Fibroblast of upper back skin (primary cell): ENCODE measurements at regions not wholly inside any gene's neighbourhood (a gene's known extent, or its start where the extent isn't known, plus 50 kb on each side); places are given as distances from the start of the nearest gene placed in this dataset.

Experiments used
- DNase-seq: peaks from one replicate; pipeline ENCODE4 v3.0.0-alpha.2; 2013

DNA sequence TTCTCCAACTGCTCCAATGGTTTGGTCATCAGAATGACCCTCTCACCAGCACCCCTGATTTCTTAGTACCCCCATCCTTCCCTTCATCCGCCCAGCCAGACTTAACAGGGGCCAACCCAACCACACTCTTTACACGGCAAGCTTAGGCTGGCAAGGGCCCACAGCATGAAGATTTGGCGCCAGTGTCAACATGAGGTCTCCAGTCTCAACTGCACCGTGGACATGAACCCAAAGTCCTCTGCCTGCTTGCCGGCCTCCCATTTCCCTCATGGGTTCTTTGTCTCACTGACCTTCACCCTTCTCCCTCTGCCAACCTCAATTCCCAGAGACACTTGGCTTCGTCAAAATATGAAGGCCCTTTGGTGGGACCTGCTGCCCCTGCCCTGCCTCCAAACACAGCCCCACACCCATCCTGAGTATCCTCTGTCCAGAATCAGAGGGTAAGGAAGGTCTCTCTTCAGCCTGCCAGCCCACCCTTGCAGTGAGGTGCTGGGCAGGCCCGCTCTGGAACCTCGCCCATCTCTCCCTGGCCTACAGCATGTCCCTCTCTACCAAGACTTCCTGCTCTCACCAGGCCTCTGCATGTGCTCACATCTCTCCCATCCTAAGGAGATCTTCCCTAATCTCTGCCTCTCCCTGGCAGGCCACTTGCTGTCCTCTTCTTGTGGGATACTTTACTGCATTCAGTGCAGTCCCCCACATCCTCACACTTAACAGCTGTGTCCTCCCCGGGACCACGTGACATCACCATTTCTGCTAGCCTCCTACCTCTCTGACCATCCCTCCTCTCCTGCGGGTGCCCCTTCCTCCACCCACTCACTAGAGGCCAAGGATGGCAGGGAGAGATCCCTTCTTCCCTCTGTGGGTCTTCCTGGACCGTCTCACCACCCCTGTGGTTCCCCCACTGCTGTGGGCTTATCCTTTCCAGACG, 91.7 kb upstream of the ZMIZ1 start:
- DNase-seq = no peak

DNA sequence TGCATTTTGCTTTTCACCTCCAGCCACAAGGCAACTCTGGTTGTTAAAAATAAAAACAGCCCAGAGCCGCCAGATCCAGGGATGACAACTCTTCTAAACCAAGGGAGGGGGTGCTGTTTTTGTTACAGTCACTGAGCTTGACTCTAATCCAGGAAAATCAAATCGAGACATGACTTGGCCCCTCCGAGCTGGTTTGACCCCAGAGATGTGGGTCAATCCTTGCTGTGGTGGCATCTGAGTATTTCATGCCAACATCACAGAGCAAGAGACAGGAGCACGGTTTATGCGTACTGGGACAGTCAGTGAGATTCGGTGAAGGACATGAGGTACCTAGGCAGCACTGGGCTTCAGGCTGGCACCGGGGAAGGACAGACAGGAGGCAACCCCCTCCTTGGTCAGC, 88.8 kb upstream of the ZMIZ1 start:
- no peak for DNase-seq

DNA sequence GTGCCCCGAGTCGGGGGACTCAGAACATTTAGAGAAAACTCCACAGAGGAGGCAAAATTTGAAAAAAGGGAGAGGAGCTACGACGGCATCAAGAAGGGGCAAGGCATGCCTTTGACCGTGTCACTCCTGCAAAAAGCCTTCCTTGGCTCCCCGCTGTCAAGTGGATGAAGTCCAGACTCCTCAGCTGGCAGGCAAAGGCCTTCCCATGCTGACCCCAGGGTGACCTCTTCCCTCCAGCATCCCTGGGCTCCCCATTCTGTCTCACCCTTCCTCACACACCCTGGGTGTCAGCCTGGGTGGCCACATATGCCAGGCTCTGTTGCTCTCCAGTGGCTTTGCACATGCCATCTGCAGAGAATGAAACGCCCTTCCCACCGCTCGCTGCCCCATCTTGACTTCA, 88.4 kb upstream of the ZMIZ1 start:
- DNase-seq = no peak

DNA sequence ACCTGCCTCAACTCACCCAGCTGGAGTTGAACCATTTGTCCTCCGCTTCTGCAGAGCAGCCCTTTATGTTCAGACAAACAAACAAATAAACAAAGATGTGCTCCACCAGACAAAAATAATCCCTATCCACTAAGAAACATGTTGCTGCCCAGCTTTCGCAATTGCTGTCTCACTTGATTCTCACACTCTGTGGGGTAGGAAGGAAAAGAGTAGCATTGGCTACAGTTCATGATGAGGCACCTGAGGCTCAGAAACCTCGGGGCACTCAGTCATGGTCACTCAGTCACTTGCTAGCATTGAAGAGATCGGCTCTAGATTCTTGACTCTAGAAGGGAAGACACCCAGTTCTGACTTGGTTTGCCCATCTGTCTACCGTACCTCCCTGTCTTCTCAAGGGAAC, 88.0 kb upstream of the ZMIZ1 start:
- DNase-seq = no peak

DNA sequence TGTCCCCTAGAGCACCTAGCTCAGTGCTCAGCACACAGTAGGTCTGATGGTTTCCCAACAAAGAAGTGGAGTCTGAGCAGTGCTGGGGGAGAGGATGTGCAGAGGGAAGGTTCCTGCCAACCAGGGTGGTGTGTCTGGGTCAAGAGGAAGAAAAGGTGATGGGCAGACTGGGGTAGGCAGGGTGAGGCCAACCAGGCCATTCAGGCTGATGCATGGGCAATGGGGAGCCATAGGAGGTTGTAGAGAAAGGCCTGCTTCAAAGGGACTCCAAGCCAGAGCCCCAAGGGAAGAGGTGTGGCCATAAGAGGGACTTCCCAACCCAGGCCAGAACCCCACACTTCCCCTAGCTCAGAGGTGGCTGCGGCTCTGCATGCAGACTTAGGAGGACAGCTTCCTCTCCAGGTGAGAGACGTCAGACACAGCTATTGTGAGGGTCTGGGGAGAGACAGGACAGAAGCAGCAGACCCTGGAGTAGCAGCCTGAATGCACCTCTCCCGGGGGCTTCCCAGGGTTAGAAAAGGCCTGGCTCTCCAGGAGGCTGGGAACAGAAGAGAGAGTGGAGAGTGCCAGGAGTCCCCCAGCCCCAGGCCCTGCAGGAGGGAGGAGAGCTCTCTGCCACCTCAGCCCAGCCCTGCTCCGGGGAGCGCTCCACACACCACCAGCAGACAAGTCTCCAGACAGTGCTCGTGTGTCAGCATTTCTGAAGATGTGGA, 87.4 kb upstream of the ZMIZ1 start:
- DNase-seq = no peak

DNA sequence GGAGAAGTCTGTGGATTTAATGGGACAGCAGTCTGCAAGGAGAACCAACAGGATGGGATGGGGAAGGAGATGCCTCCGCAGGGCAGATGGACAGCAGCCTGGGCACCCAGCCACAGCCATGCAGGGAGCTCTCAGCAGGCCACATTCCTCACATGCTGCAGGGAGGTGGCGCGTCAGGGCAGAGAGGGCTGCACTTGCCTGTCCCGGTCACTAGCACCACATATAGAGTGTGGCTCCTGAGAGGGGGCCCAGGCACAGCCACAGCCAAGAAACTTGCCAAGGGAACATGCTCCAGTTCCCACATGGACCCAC, 86.8 kb upstream of the ZMIZ1 start:
- no peak for DNase-seq

DNA sequence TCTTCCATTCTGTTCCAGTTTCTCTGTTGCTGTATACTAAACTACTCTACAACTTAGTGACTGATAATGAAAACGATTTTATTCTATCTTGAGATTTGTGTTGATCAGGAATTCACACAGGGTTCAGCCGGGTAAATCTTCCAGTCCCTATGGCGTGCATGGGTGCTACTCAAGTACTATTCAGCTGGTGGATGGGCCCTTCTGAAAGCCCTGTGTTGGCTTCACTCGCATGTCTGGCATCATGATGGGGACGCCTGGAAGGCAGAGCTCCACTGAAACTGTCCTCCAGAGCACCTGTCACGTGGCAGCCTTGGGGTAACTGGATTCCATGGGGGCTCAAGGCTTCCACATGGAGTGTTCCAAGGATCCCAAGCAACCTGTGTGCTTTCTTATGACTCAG, 86.0 kb upstream of the ZMIZ1 start:
- no peak for DNase-seq

DNA sequence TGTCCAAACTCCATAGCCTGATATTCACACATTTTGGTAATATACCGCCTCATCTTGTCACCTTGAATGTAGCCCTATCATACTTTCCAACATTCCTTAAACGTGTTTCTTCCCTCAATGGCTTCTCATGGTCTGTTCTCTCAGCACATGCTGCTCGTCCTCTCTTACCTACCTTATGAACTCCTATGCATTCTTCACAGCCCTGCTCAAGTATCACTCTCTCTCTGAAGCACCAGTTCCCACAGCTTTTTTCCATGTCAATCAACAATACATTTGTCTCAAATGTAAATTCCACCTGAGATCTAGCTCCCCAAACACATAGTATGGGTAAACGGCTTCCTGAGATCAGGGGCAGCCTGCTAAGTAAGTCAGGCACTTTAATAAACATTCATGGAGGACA, 85.2 kb upstream of the ZMIZ1 start:
- no peak for DNase-seq

DNA sequence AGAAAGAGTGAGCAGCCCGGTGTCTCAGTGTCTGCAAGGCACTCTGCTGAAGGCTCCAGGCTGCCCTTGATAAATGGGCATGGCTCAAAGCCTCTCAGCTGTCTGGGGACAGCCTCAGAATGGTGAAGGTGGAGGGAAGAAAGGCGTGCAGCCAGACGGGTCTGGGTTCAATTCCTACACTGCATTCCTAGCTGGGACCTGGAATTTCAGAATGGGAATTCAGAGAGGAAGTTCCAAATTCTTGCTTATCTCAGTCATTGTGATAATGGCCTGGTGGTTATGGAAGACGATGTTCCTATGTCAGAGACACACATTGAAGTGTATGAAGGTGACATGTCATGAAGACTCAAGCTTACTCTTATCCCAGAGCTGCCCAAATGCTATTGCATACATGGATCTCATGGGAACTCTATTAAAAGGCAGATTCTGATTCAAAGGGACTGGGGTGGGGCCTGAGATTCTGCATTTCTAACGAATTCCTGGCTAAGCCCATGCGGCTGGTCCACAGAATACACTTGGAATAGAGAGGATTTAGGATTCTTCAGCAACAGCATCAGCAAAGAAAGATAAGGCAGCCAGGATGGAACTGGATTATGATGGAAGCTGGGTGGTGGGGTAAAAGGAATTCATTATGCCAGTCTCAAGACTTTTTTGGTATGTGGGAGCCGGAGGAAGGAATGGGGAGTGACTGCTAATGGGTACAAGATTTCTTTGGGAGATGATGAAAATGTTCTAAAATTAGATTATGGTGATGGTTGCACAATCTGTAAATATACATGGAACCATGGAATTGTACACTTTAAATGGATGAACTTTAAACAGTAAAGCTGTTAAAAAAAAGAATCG, 82.6 kb upstream of the ZMIZ1 start:
- DNase-seq = peak; percentile 36

DNA sequence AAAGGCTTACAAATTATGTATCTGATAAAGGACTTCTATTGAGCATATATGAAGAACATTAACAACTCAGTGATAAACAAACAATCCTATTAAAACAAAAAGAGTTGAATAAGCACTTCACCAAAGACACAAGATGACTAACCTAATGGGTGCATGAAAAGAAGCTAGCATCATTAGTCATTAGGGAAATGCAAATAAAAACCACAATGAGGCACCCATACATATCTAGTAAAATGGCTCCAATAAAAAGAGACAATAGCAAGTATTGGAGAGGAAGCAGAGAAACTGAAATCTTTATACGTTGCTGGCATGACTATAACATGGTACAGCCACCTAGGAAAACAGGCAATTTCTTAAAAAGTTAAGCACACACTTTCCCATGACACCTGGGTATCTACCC, 77.6 kb upstream of the ZMIZ1 start:
- peak; percentile 8 for DNase-seq

DNA sequence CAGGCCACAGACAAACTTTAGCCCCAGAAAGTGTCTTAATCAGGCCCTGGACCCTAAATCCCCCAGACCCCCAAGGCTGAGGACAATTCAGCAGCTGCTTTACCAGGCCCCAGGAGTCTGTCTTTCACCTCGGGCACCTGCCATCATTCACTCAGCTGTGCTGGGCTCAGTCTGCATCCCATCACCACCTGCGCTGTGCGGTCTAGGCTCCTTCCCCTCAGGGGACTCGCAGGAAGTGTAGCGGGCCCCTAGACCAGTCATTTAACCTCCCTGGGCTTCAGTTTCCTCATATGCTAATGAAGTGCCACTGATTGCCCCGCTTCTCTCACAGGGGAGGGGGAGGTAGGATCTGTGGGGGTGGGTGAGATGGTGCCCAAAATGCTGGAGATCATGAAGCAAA, 76.4 kb upstream of the ZMIZ1 start:
- DNase-seq = no peak

DNA sequence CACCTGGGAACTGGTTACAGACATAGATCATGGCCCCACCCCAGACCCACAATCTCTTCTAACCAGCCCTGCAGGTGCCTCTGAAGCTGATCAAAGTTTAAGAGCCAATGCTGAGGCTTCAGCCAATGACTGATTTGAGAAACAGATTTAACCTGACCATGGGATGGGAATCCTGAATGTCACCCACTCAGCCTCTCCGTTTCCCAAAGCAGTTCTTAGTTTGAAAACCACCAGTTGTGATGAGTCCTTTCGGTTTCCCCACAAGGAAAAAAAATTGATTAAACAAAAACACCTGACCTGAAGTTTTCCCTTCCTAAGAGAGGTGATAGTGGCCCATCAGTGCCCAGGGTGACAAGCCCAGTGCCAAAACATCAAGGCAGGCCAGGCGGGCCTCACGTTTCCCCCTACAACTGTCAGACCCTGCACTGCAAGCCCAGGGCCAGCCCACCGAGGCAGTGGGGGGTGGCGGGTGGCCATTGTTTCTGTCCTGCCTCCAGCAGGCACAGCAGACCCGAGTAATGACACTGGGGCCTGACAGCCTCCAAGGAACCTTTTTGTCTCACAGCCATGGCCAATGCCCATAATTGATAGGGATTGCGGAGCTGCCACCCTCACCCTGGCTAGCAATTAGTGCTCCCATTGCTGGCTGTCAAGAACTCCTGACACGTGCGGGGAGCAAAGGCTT, 75.4 kb upstream of the ZMIZ1 start:
- no peak for DNase-seq

DNA sequence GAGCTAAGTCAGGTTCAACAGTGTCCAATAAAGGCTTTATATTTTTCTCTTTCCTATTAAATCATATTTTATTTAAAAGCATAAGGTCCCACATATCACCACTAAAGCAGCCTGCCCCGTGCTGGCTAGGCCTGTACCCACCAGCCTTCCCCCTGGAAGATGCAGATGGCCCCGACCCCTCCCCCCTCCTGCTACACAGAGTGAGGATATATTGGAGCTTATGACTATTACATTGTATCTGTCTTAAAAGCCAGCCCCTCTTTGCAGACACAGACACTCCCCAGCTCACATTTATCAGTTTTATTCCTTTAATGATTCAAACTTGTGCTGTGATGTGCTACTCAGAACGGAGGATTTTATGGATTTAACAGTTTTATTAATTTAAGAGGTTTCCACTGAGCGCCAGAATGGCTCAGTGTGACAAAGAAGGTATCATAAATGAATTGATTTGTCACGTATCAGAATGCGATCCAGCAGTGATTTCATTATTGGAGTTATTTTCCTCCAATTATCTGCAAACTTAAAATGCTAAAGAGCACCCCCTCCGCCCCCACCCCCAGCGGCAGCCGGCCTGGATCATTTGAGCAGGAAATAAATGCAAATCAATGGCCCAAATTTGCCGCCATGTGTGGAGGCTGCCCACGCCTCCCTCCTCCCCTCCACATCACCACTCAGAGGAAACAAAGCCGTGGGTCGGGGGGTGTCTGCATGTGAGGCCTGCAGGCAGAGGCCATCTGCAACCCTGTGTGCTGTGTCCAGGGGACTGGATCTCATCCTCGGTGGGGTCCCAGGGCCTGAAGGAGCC, 72.6 kb upstream of the ZMIZ1 start:
- no peak for DNase-seq

DNA sequence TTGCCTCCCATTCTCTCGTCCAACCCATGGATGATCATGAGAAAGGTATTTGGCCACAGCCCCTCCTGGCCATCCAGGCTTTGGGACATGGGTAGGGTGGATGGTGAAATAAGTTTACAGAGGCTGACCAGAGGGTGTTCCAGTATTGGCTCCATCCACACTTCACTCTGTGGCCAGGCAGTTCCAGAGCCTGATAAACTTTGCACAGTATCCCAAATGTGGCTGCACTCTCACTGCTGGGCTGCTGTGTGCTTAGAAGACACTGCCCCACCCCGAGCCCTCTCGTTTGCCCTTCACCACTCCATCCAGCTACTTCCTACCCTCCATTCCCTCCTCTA, 72.0 kb upstream of the ZMIZ1 start:
- no peak for DNase-seq

DNA sequence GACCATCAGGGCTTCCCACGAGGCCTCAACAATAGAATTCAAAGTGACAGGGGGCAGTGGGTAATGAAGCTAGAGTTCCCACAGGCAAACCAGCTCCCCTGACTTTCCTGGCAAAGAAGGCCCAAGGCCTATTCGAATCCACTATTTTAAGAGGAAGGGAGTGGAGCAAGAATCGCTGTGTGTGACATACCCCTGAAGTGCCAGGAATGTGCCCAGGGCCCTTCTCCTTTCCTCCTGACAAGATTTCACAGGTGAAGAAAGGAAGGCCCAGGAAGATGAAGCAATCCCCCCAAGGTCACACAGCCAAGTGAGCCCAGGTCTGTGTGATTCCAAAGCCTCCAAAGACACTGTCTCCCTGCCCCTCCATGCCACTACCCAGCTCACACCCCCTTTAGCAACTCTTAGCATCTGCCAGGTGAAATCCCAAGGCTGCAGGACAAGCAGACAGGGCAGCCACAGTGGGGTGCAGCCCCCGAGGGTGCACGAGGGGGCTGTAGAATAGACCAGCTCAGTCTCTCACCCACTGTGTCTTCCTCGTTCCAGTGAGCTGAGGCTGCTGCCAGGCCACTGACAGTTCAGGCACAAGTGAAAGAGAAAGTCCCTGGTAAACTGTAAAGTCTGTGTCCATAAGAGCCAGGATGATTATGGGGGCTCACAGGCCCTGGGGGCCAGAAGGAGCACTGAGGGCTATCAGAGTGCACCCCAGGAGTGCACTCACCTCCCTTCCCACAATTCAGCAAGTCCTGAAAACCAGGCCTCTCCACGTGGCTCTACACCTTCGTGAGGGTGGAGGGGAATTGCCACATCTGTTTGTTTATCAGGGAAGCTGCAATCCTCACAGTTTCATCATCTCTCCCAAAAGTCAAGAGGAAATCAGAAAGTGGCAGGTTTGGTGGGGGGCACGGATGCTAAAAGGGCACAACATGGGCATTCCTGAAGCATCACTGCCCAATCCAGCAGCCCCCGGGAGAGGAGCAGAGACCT, 70.8 kb upstream of the ZMIZ1 start:
- no peak for DNase-seq

DNA sequence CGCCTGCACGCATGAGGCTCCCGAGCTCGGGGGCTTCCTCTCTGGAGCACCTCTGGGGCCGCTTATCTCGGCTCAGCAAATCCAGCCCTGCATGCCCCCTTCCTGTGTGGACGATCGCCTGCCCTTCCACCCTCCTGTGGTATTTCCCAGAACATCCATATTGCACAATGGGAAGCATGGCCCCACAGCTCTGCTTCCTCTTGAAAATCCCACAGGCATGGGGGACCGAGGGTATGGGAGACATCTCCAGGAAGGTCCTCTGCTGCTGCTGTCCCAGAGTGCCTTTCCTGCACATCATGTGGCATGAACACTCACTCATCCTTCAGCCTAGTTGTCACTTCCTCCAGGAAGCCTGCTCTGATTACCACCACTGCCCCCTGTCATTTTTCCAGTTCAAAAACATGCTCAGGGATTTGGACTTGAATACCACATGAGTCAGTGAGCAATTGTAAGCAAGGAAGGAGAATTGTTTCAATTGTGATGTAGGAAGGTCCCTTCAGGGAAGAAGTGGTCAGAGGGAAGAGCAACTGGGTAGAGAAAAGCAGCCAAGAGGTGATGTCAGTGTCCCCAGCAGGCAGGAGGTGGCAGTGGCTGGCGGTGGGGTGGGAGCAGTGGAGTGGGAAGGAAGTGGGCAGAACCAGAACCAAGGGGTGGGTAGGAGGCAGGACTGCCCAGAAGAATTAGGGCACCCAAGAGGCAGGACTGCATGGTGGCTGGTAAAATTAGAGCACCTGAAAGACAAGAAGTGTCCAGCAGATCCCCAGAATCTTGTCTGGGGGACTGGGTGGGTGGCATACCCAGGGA, 67.5 kb upstream of the ZMIZ1 start:
- no peak for DNase-seq

DNA sequence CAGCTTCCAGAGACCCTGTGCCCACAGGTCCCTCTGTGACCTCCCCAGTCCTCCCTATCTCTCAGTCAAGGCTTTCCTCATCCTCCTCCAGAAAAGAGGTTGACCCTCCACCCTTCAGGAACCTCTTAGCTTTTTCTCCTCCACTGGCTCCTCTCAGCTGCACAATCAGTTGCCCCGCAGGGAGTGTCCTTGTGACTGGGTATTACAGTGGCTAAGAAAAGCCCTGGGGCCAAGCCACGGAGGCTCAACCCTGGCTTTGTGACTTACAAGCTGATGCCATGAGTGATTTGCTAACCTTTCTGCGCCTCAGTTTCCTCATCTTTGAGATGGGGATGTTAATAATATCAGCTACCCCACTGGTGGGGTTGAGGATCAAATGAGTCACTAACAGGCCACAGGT, 66.4 kb upstream of the ZMIZ1 start:
- DNase-seq = no peak

DNA sequence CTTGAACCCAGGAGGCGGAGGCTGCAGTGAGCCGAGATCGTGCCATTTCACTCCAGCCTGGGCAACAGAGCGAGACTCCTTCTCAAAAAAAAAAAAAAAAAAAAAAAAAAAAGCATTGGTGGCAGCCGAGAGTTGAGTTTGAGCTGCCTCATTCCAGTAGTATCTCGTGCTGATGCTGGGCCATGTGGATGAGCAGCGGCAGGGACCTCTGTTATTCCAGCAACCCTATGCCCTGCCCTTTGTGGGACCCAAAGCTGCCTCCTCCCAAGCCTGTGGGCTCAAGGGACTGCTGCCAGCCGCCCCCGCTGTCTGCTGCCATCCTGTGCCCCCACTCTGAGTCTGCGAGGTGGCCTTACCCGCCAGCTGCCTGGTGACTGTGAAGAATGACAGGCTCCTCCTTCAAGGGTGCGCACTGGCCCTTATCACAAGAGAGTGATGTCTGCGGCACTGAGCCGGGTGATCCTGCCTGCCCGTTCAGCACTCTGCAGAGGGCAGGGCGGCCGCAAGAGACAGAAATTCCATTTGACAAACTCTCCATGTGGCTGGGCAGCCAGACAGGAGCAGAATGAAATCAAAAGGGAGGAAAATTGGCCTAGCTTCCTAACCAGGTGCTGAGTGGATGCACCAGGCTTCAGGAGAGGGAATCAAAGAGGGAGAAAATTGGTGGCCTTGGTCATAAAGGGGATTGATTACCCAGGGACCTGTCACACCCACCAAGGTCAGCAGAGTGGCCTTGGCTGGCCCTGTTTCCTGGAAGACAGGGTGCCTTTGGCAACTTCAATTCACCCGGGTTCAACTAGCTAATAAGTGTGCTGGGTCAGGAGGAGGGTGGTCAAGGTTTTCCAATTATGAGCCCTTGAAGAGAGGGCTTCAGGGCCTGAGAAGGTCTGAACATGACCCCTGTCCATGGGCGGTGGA, 65.3 kb upstream of the ZMIZ1 start:
- DNase-seq = no peak

DNA sequence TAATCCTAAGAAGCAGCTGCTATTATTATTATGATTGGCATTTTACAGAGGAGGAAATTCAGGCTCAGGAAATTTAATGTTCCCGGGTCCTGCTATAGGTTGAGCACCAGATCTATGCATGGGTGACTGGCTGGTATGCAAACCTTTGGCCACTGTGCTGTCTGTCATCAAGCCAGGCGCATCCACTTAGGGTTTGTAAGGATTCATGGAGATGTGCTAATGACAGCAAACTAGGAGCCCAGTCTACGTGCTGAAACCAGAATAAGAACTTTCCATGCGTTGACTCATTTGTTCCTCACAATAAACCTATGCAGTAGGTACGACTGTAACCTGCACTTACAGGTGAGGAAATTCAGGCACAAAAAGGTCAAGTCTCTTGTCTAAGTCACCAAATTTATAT, 64.5 kb upstream of the ZMIZ1 start:
- DNase-seq = no peak
